Loucy (cell line): ENCODE measurements at regions not wholly inside any gene's neighbourhood (a gene's known extent, or its start where the extent isn't known, plus 50 kb on each side); places are given as distances from the start of the nearest gene placed in this dataset.

Experiments used
- EZH2phosphoT487 ChIP-seq: fragments of 200-600 bp; IDR thresholded peaks from 2 replicates; pipeline ENCODE4 v1.6.1; 2018; ENCODE audit warnings: antibody characterized with exemption, mild to moderate bottlenecking, moderate library complexity, borderline replicate concordance
- TF ChIP-seq, protein P1 (sequence below): fragments of 200-600 bp; sonication (generic); conservative IDR thresholded peaks from 2 replicates; pipeline ENCODE4 v1.5.1; 2014; ENCODE audit warnings: mild to moderate bottlenecking, antibody characterized with exemption, low read length

DNA sequence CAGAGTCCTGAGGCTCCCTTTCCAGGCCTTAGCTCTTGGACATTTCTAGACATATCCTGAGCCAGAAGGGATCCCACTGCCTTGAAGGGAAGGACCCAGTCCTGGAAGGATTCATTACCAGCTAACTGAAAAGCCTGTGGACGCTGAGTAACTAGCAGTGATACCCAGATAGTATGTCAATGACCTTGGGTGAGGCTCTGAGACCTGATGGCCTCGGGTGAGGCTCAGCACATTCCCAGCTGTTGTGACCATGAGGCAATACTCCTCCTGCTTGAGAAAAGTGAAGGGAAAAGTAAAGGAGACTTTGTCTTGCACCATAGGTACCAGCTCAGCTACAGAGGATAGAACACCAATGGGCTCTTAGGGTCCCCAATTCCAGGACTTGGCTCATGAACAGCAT lies 268.1 kb downstream of the DKK2 start:
- TF ChIP-seq, protein P1, sequence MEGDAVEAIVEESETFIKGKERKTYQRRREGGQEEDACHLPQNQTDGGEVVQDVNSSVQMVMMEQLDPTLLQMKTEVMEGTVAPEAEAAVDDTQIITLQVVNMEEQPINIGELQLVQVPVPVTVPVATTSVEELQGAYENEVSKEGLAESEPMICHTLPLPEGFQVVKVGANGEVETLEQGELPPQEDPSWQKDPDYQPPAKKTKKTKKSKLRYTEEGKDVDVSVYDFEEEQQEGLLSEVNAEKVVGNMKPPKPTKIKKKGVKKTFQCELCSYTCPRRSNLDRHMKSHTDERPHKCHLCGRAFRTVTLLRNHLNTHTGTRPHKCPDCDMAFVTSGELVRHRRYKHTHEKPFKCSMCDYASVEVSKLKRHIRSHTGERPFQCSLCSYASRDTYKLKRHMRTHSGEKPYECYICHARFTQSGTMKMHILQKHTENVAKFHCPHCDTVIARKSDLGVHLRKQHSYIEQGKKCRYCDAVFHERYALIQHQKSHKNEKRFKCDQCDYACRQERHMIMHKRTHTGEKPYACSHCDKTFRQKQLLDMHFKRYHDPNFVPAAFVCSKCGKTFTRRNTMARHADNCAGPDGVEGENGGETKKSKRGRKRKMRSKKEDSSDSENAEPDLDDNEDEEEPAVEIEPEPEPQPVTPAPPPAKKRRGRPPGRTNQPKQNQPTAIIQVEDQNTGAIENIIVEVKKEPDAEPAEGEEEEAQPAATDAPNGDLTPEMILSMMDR: no peak
- TF ChIP-seq EZH2phosphoT487: no peak
